ENCODE measurements at regions not wholly inside any gene's neighbourhood (a gene's known extent, or its start where the extent isn't known, plus 50 kb on each side); places are given as distances from the start of the nearest gene placed in this dataset.
"Not testable (repeated sequence)": the region's sequence is repeated elsewhere in the genome, so short reads cannot be mapped to it uniquely, and the experiment has no call there.

DNA sequence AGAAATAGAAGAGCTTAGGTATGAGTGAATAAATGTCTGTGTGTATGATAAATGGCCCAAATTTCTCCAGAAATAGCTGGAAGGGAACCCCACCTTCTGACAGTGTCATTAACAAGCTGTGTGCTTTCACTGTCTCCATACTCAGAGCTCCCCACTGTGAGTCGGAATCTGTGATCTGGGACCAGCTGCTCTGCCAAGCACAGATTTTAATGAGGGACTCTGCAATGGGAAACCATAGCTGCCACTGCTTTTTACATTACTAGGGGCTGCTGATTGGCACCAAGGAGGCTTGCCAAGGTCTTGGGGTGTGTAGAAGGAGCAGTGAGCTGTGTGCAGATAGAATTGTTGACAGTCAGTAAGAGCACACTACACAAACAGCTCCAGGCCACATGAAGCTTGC, 244.2 kb upstream of the CCDC196 start:
- DNase-seq (ENCODE audit: low read depth in 1 of 2, low spot score in 1 of 2) = no peak

GRCh38 chr14:66244834-66245233, 241.3 kb upstream of the CCDC196 start:
- no peak for DNase-seq (ENCODE audit: low read depth in 1 of 2, low spot score in 1 of 2)

GRCh38 chr14:66247662-66248193, 238.4 kb upstream of the CCDC196 start:
- DNase-seq (ENCODE audit: low read depth in 1 of 2, low spot score in 1 of 2) = no peak

- no peak for DNase-seq (ENCODE audit: low read depth in 1 of 2, low spot score in 1 of 2)
Measured at GRCh38 chr14:66248256-66248655, 237.9 kb upstream of the CCDC196 start.

- no peak for DNase-seq (ENCODE audit: low read depth in 1 of 2, low spot score in 1 of 2)
Measured at GRCh38 chr14:66249544-66249943, 236.6 kb upstream of the CCDC196 start.

GRCh38 chr14:66254038-66254437, 232.1 kb upstream of the CCDC196 start:
- no peak for DNase-seq (ENCODE audit: low read depth in 1 of 2, low spot score in 1 of 2)

- no peak for DNase-seq (ENCODE audit: low read depth in 1 of 2, low spot score in 1 of 2)
Measured at GRCh38 chr14:66268802-66269334, 217.3 kb upstream of the CCDC196 start.

DNA sequence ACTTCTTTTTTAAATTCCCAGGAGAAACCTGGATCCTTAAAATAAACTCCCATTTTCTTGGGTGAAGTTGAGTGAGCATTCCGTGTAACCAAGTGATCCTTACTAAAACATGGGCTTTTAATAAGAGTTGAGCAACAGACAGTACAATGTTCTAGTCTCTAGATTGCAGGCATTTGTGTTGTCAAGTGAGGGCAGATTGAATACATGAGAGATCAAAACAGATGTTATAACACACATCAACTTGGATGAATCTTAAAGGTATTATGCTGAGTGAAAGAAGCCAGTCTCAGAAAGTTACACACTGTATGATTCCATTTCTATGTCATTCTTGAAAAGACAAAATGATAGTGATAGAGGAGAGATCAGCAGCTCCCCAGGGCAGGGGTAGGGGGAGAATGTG, 213.9 kb upstream of the CCDC196 start:
- DNase-seq (ENCODE audit: low read depth in 1 of 2, low spot score in 1 of 2) = no peak

- no peak for DNase-seq (ENCODE audit: low read depth in 1 of 2, low spot score in 1 of 2)
Measured at GRCh38 chr14:66273261-66273832, 212.8 kb upstream of the CCDC196 start.

- not testable (repeated sequence) for DNase-seq (ENCODE audit: low read depth in 1 of 2, low spot score in 1 of 2)
Measured at GRCh38 chr14:66278418-66278817, 207.8 kb upstream of the CCDC196 start.

- DNase-seq (ENCODE audit: low read depth in 1 of 2, low spot score in 1 of 2) = no peak
Measured at GRCh38 chr14:66281036-66281776, 205.0 kb upstream of the CCDC196 start.

DNA sequence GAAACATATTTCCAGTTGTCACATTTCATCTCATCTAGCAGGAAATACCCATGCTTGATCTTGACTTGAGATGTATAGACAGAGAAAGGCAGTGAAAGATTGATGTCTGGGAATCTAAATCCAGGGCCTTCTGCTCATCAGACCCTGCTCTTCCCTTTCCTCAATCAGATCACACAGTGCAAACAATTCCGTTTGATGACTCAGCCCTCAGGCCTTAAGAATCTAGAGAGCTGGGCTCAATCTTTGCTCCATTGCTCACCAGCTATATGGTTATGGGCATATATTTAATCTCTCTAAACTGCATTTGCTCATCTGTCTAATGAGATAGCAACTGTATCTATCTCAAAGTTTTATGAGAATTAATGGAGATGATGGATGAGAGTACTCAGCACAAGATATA, 201.8 kb upstream of the CCDC196 start:
- DNase-seq (ENCODE audit: low read depth in 1 of 2, low spot score in 1 of 2) = no peak

DNA sequence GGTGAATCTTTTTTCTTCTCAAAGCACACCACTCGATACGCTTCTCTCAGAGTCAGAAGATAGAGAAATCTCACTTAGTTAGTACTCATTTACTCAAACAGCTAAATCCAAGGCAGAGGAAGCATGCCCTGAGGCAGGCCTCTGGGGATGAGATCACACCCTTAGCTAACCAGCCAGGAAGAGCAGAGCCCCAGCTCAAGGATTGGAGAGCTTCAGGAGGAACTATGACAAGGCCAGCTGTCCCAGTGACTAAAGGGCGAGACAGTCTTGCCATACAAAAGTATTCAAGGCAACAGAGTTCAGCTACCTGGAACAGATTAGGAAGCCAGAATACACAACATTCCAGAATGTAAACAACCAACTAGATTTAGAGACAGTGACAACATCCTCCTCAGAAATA, 197.7 kb upstream of the CCDC196 start:
- DNase-seq (ENCODE audit: low read depth in 1 of 2, low spot score in 1 of 2) = no peak

DNA sequence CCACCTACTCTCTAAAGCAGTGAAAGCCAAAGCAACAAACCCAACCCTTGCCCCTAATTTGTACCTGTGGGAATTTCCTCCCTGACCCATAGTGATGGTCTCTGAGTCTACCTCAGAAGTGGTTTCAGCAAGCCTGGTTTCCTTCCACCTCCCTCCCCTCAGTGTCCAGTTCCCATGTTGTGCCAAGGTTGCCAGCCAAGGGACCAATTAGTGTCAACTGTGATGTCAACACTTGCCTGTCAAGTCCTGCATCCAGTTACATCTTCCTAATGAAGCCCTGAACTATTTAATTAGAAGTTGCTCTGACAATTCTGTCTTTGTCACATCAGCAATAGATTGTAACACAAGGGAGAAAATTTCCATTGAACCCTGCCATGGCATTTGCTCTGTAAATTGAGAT, 194.4 kb upstream of the CCDC196 start:
- no peak for DNase-seq (ENCODE audit: low read depth in 1 of 2, low spot score in 1 of 2)

DNA sequence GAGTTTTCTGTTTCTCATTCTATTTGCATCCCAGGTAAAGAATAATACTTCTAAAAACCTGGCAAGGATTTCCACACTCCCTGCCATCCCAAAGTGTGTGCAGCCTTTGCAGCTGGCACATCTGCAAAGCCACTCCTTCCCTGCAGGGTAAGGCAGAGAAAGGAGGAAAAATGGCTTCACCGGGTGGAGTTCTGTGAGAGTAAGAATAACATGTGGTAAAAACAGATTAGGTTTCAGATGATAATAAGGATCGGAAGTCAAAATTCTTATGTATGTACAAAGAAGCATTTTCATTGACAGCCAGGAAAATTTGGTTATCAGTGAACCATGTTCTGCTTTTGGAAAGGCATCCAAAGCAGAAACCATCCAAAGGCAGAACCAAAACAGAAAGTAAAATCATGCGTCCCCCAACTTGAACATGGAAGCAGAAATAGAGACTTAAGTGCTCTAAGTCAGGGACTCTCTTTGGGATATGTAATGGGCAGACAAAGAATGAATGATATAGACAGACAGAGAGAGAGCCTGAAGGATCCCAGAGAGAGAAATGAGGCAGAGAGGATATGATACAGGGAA, 192.6 kb upstream of the CCDC196 start:
- no peak for DNase-seq (ENCODE audit: low read depth in 1 of 2, low spot score in 1 of 2)

DNA sequence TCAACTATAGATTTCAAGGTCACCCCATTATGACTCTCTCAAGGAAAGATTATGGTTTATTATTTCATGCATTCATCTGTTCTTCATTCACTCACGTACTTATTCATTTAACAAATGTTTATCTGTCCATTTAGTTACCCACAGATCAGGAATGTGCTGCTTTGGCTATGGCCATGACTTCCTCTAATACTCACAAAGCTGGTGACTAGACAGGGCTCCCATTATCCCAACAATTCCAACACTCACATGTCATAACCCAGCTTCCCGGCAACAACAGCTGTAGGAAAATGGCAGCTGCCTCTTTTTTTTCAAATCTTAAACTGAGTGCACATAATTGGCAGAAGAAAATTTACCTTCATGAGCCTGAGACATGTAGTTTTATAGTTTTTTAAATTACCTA, 190.8 kb upstream of the CCDC196 start:
- DNase-seq (ENCODE audit: low read depth in 1 of 2, low spot score in 1 of 2) = no peak

DNA sequence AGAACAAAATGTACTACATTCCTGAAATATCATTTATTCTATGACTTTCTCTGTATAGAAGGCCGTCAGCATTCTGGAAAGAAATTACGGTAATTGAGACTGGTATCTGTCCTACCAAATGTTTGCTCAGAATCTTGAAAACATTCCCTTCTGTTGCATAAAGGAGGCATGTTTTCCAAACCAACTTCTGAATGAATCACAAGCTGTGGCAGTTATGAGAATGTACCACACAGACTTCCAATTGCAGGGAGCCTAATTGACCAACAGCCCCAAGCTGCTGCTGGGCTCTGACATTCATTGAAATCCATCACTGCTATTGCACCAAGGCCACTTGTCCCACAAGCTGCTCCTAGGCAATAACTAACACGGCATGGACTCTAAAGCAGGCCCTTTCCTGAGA, 185.3 kb upstream of the CCDC196 start:
- no peak for DNase-seq (ENCODE audit: low read depth in 1 of 2, low spot score in 1 of 2)

DNA sequence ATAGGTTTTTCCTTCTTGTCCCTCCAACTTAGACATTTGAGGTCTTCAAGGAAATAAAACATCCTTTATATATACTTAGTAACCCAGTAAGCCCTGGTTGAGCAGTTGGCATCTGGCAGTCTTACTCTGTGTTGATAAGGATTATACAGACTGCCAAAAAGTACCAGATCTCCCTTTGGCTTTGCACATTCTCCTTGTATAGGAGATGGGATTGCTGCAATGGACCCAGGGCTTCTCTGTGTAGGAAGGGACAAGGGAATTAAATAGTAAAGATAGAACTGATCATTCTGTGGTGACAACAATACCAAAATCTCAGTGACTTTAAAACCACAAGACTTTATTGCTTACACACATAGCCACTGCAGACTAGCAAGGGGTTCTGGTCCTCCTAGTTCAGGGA, 180.1 kb upstream of the CCDC196 start:
- no peak for DNase-seq (ENCODE audit: low read depth in 1 of 2, low spot score in 1 of 2)

GRCh38 chr14:66311058-66311457, 175.1 kb upstream of the CCDC196 start:
- DNase-seq (ENCODE audit: low read depth in 1 of 2, low spot score in 1 of 2) = no peak

- DNase-seq (ENCODE audit: low read depth in 1 of 2, low spot score in 1 of 2) = no peak
Measured at GRCh38 chr14:66311990-66312389, 174.2 kb upstream of the CCDC196 start.

- DNase-seq (ENCODE audit: low read depth in 1 of 2, low spot score in 1 of 2) = no peak
Measured at GRCh38 chr14:66312451-66312850, 173.7 kb upstream of the CCDC196 start.

GRCh38 chr14:66315098-66315497, 171.1 kb upstream of the CCDC196 start:
- no peak for DNase-seq (ENCODE audit: low read depth in 1 of 2, low spot score in 1 of 2)

Data from activated CD4-positive, alpha-beta T cell treated with anti-CD3 and anti-CD28 coated beads, Interleukin-2, amount 50 U/mL, for 24 hours (primary cell).